ENCODE measurements at regions not wholly inside any gene's neighbourhood (a gene's known extent, or its start where the extent isn't known, plus 50 kb on each side); places are given as distances from the start of the nearest gene placed in this dataset.

GRCh38 chr17:73791121-73791520 lies 146.9 kb upstream of the SDK2 start:
- Histone ChIP-seq H3K9me3 (peaks cover 0 to 12% (median 0%) of the 10 kb centered on the region in 4 donors), H3K36me3 (no peaks in the 10 kb centered on the region), H3K4me3 (no peak overlapping the region), H3K27ac (no peak overlapping the region), H3K4me1 (peaks cover 0 to 5% (median 0%) of the 10 kb centered on the region in 4 donors), H3K27me3 (peaks cover 0 to 16% of the 10 kb centered on the region in 2 donors)
- TF ChIP-seq, protein P1, sequence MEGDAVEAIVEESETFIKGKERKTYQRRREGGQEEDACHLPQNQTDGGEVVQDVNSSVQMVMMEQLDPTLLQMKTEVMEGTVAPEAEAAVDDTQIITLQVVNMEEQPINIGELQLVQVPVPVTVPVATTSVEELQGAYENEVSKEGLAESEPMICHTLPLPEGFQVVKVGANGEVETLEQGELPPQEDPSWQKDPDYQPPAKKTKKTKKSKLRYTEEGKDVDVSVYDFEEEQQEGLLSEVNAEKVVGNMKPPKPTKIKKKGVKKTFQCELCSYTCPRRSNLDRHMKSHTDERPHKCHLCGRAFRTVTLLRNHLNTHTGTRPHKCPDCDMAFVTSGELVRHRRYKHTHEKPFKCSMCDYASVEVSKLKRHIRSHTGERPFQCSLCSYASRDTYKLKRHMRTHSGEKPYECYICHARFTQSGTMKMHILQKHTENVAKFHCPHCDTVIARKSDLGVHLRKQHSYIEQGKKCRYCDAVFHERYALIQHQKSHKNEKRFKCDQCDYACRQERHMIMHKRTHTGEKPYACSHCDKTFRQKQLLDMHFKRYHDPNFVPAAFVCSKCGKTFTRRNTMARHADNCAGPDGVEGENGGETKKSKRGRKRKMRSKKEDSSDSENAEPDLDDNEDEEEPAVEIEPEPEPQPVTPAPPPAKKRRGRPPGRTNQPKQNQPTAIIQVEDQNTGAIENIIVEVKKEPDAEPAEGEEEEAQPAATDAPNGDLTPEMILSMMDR (IDR thresholded peaks at IDR 0.05) = no peak
- TF ChIP-seq EP300 (IDR thresholded peaks at IDR 0.05) = no peak
- no peak for TF ChIP-seq POLR2A (IDR thresholded peaks at IDR 0.05)
- DNase-seq (ENCODE audit: low spot score in 2 of 2) = no peak
- 78 to 81% methylated on average over 4 of the region's 4 CpGs for WGBS, 2 donors

DNA sequence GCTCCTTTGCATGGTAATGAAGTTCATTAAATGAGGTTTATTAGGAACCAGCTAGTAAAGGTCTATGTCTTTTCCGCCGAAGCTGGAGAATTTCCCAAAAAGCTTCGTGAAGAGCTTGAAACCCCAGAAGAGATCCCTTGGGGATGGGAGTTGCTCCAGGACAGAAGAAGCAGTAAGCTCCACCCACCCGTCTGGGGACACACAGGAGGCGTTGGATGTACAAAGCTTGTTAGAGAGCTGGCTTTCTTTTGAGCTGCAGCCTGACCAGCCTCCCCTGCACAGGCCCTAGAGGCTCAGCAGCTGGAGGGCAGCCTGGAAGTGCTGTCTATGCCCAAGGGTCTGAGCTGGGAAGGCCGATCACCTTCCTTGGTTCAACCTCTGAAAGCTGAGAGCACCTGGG lies 147.4 kb upstream of the SDK2 start:
- Histone ChIP-seq H3K27ac (no peak overlapping the region), H3K4me3 (no peak overlapping the region), H3K9me3 (peaks cover 0 to 12% (median 0%) of the 10 kb centered on the region in 4 donors), H3K36me3 (no peaks in the 10 kb centered on the region), H3K27me3 (peaks cover 0 to 12% of the 10 kb centered on the region in 2 donors), H3K4me1 (peaks cover 0 to under 1% (median 0%) of the 10 kb centered on the region in 4 donors)
- 68 to 69% methylated on average over 6 of the region's 6 CpGs for WGBS, 2 donors
- DNase-seq (ENCODE audit: low spot score in 2 of 2) = no peak
- TF ChIP-seq EP300 (IDR thresholded peaks at IDR 0.05) (no peak), POLR2A (IDR thresholded peaks at IDR 0.05) (no peak)
- TF ChIP-seq, protein P1 (IDR thresholded peaks at IDR 0.05) = no peak

DNA sequence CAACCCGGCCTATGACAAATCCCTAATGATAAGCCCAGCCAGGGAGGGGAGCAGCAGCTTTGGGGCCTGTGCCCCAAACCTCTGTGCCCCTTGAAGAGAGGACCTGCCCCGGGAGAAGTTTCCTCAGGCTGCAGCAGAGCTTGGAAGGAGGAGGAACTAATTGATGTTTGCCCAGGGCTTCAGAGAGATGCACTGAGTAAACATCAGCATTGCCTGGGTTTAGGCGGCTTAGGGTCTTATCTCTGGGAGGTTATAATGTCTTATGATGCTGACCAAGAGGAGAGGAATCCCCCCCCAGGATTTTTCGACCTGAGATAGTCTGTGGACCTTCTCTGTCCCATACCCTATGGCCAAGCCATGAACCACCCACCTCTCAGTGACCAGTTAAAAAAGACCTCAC lies 148.7 kb upstream of the SDK2 start:
- H3K9me3 ChIP-seq = peaks cover 0 to 12% (median 0%) of the 10 kb centered on the region in 4 donors
- no peak for DNase-seq (ENCODE audit: low spot score in 2 of 2)
- H3K27me3 ChIP-seq = no peaks in the 10 kb centered on the region
- H3K27ac ChIP-seq = no peak overlapping the region
- no peak overlapping the region for H3K4me3 ChIP-seq
- no peaks in the 10 kb centered on the region for H3K36me3 ChIP-seq
- peaks cover 0 to 14% (median 0%) of the 10 kb centered on the region in 4 donors for H3K4me1 ChIP-seq
- 61 to 67% methylated on average over 4 of the region's 4 CpGs for WGBS, 2 donors
- TF ChIP-seq, protein P1 (IDR thresholded peaks at IDR 0.05) = no peak
- TF ChIP-seq EP300 (IDR thresholded peaks at IDR 0.05) (no peak), POLR2A (IDR thresholded peaks at IDR 0.05) (no peak)

DNA sequence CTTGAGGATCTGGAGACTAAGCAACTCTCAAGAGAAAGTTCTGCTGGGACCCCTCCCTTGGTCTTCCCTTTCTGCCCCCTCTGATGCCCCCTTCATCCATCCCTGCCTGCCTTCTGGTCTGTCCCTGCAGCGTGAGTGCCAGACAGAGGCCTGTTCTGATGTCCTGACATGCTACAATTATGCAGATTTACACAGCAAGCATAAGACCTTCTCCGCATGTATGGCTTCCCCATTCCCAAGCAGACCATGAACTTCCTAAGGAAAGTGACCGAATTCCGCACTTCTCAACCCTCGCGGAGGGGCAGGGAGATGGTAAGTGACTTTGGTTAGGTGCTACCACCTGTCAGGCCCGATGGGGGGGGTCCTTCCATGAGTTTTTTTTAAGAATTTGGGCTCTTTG lies 150.1 kb upstream of the SDK2 start:
- no peak overlapping the region for H3K27ac ChIP-seq
- H3K4me3 ChIP-seq = no peak overlapping the region
- H3K9me3 ChIP-seq = peaks cover 0 to 3% (median 0%) of the 10 kb centered on the region in 4 donors
- WGBS, 2 donors = 79 to 81% methylated on average over 7 of the region's 7 CpGs
- no peaks in the 10 kb centered on the region for H3K27me3 ChIP-seq
- DNase-seq (ENCODE audit: low spot score in 2 of 2) = no peak
- peaks cover 0 to 25% (median 0%) of the 10 kb centered on the region in 4 donors for H3K4me1 ChIP-seq
- H3K36me3 ChIP-seq = no peaks in the 10 kb centered on the region
- TF ChIP-seq EP300 (IDR thresholded peaks at IDR 0.05) = no peak
- TF ChIP-seq, protein P1 (IDR thresholded peaks at IDR 0.05) = no peak
- TF ChIP-seq POLR2A (IDR thresholded peaks at IDR 0.05) = no peak

GRCh38 chr17:73795730-73796129 lies 151.5 kb upstream of the SDK2 start:
- Histone ChIP-seq H3K27me3 (no peaks in the 10 kb centered on the region), H3K36me3 (no peaks in the 10 kb centered on the region), H3K4me3 (no peak overlapping the region), H3K27ac (no peak overlapping the region), H3K9me3 (no peaks in the 10 kb centered on the region), H3K4me1 (peaks cover 0 to 25% (median 0%) of the 10 kb centered on the region in 4 donors)
- WGBS, 2 donors = 77% methylated on average over 2 of the region's 2 CpGs
- TF ChIP-seq EP300 (IDR thresholded peaks at IDR 0.05) (no peak), POLR2A (IDR thresholded peaks at IDR 0.05) (no peak)
- TF ChIP-seq, protein P1 (IDR thresholded peaks at IDR 0.05) = no peak
- DNase-seq (ENCODE audit: low spot score in 2 of 2) = no peak

All from tibial nerve (tissue), 4 donors.